Pancreas (tissue), 10 donors: ENCODE measurements at regions not wholly inside any gene's neighbourhood (a gene's known extent, or its start where the extent isn't known, plus 50 kb on each side); places are given as distances from the start of the nearest gene placed in this dataset.

Source experiments
- ATAC-seq, 4 donors: fragments of 200-7000 bp; cut with Tn5 transposase; one replicate each; pipeline versions ENCODE4 v1.8.0 to v1.9.1; 2020; ENCODE audit warnings: mild to moderate bottlenecking in 4 of 4, moderate library complexity in 4 of 4
- DNase-seq, 6 donors: peaks; one replicate each; pipeline ENCODE4 v3.0.0-alpha.2; 2020
- FAIRE-seq: peaks from 2 replicates; lab custom pipeline; 2012; peaks lifted over from hg19 to GRCh38; lab: Jason Lieb, UNC
- H3K27ac ChIP-seq, 4 donors: fragments of 200-600 bp; sonication (generic); 1 replicate in 3 of 4; 2 replicates in 1 of 4; pipeline versions ENCODE4 v1.5.0 to v1.8.0; 2020
- H3K27me3 ChIP-seq, 4 donors: fragments of 200-600 bp; one replicate each; pipeline ENCODE4 v1.8.0; 2021
- H3K36me3 ChIP-seq, 3 donors: fragments of 200-600 bp; sonication (generic) in 1 of 3; one replicate each; pipeline versions ENCODE4 v1.5.0 to v1.8.0; 2020 to 2021
- H3K4me1 ChIP-seq, 3 donors: fragments of 200-600 bp; one replicate each; pipeline ENCODE4 v1.8.0; 2021
- H3K4me3 ChIP-seq, 4 donors: fragments of 200-600 bp; sonication (generic) in 2 of 4; one replicate each; pipeline versions ENCODE4 v1.5.0 to v1.8.0; 2020 to 2021
- H3K9me3 ChIP-seq, 4 donors: fragments of 200-600 bp; one replicate each; pipeline ENCODE4 v1.8.0; 2021
- CTCF ChIP-seq, 4 donors: fragments of 200-600 bp; sonication (generic) in 3 of 4; IDR thresholded peaks; one replicate each; pipeline versions ENCODE4 v1.5.0 to v1.8.0; 2021; ENCODE audit warnings: antibody characterized with exemption in 4 of 4
- WGBS, 2 donors: extraction: QIAGEN DNeasy Blood & Tissue Kit; methylation state at CpG; one replicate each; pipeline ENCODE4 v1.1.7; 2013; 5-methylcytosine and 5-hydroxymethylcytosine counted together
- intact Hi-C, 3 donors: fragments of 100-400 bp; cut with DNase I; formaldehyde crosslinking; loops; one replicate each; pipeline versions ENCODE4 v1.11.1 to v1.14.2; 2022
- donor health status: healthy with polysubstance abuse.
- donor health status: DM: no; HTN: no; CAD: no; lungs with moderate emphysema.
- donor health status: DM: no; HTN: no; CAD: no.
- donor health status: control.
- donor health status: control.
- donor health status: Bipolar disorder and iron deficiency.
- donor health status: DM: yes; HTN: yes; CAD: no.
- donor health status: DM: no; HTN: no; CAD: no.
- donor health status: DM: no; HTN: no; CAD: no.
- donor health status: DM: yes; HTN: yes; CAD: no.

- TF ChIP-seq CTCF (IDR thresholded peaks at IDR 0.05), result no peak
- H3K27me3 ChIP-seq, result no peaks in the 10 kb centered on the region
- H3K4me3 ChIP-seq, result no peak overlapping the region
- no peaks in the 10 kb centered on the region for H3K4me1 ChIP-seq
- WGBS, 2 donors, result 64 to 76% methylated on average over 3 of the region's 3 CpGs
- FAIRE-seq (no peak), DNase-seq (no peak), ATAC-seq (no peak)
- intact Hi-C loops, result no loop called here
- no peak overlapping the region for H3K27ac ChIP-seq
- H3K9me3 ChIP-seq, result no peaks in the 10 kb centered on the region
- no peaks in the 10 kb centered on the region for H3K36me3 ChIP-seq
These were observed 225.4 kb downstream of the MTRR start for GRCh38 chr5:8094304-8094703.

- DNase-seq (no peak), FAIRE-seq (no peak)
- intact Hi-C loops, result no loop called here
These were observed 228.2 kb downstream of the MTRR start for GRCh38 chr5:8097146-8097545.

GRCh38 chr5:8098081-8098480, 229.1 kb downstream of the MTRR start:
- H3K36me3 ChIP-seq, result no peaks in the 10 kb centered on the region
- ATAC-seq (no peak), FAIRE-seq (no peak), DNase-seq (no peak)
- H3K27me3 ChIP-seq, result no peaks in the 10 kb centered on the region
- WGBS, 2 donors, result 73 to 77% methylated on average over 2 of the region's 2 CpGs
- no peak overlapping the region for H3K27ac ChIP-seq
- H3K4me3 ChIP-seq, result no peak overlapping the region
- intact Hi-C loops, result no loop called here
- no peak for TF ChIP-seq CTCF (IDR thresholded peaks at IDR 0.05)
- H3K9me3 ChIP-seq, result no peaks in the 10 kb centered on the region
- no peaks in the 10 kb centered on the region for H3K4me1 ChIP-seq

More at GRCh38 chr5:8097146-8097545, 228.2 kb downstream of the MTRR start:
- H3K36me3 ChIP-seq, result no peaks in the 10 kb centered on the region
- no peaks in the 10 kb centered on the region for H3K27me3 ChIP-seq
- no peaks in the 10 kb centered on the region for H3K4me1 ChIP-seq
- ATAC-seq, result no peak
- no peak overlapping the region for H3K4me3 ChIP-seq
- H3K27ac ChIP-seq, result no peak overlapping the region
- no peak for TF ChIP-seq CTCF (IDR thresholded peaks at IDR 0.05)
- 80 to 83% methylated on average over 3 of the region's 3 CpGs for WGBS, 2 donors
- no peaks in the 10 kb centered on the region for H3K9me3 ChIP-seq

GRCh38 chr5:8102714-8103113, 233.8 kb downstream of the MTRR start:
- no peak for ATAC-seq
- intact Hi-C loops, result no loop called here
- WGBS, 2 donors, result 49 to 56% methylated on average over 1 of the region's 1 CpG
- TF ChIP-seq CTCF (IDR thresholded peaks at IDR 0.05), result no peak
- no peak for FAIRE-seq
- Histone ChIP-seq H3K4me1 (no peaks in the 10 kb centered on the region), H3K4me3 (no peak overlapping the region), H3K9me3 (no peaks in the 10 kb centered on the region), H3K27ac (no peak overlapping the region), H3K36me3 (no peaks in the 10 kb centered on the region), H3K27me3 (peaks cover 0 to 9% (median 0%) of the 10 kb centered on the region in 4 donors)
- no peak for DNase-seq

- TF ChIP-seq CTCF (IDR thresholded peaks at IDR 0.05), result no peak
- Histone ChIP-seq H3K27me3 (no peaks in the 10 kb centered on the region), H3K4me3 (no peak overlapping the region), H3K36me3 (no peaks in the 10 kb centered on the region), H3K27ac (no peak overlapping the region), H3K4me1 (no peaks in the 10 kb centered on the region), H3K9me3 (no peaks in the 10 kb centered on the region)
- ATAC-seq (no peak), FAIRE-seq (no peak), DNase-seq (peak in 1 of 6 donors; percentile 20)
- 69 to 70% methylated on average over 3 of the region's 3 CpGs for WGBS, 2 donors
- intact Hi-C loops, result no loop called here
These were observed 245.8 kb downstream of the MTRR start for GRCh38 chr5:8114597-8115266.
